ENCODE measurements at regions not wholly inside any gene's neighbourhood (a gene's known extent, or its start where the extent isn't known, plus 50 kb on each side); places are given as distances from the start of the nearest gene placed in this dataset.
"Not testable (repeated sequence)": the region's sequence is repeated elsewhere in the genome, so short reads cannot be mapped to it uniquely, and the experiment has no call there.

- Mint-ChIP-seq H3K4me3 (no peak overlapping the region), H3K9me3 (peaks cover 12% of the 10 kb centered on the region), H3K36me3 (ENCODE audit: low read depth) (no peaks in the 10 kb centered on the region), H3K4me1 (peaks cover 35% of the 10 kb centered on the region), H3K27me3 (ENCODE audit: low read depth, poor library complexity) (peaks cover 4% of the 10 kb centered on the region), H3K27ac (no peak overlapping the region)
- DNase-seq = no peak
- no peak for TF ChIP-seq CTCF (IDR thresholded peaks at IDR 0.05)
Observed at GRCh38 chr12:116673681-116674111, 64.2 kb downstream of the SPRING1 start.

DNA sequence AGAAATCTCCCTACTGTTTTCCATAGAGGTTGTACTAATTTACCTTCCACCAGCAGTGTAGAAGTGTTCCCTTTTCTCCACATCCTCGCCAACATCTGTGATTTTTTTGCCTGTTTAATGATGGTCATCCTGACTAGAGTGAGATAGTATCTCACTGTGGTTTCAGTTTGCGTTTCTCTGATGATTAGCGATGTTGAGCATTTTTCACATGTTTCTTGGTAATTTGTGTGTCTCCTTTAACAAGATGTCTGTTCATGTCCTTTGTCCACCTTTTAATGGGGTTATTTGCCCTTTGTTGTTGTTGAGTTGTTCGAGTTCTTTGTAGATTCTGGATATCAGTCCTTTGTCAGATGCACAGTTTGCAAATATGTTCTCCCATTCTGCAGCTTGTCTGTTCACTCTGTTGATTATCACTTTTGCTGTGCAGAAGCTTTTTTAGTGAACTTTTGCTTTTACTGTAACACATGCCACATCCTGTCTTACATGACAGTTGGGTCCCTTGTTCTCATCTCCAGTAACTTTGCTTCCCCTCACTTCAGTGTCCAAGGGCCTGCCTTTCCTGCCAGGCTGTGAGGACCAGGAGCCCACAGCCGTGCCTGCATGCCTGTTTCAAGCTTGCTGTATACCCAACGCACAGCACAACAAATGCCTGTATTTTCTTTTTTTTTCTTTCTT is 64.9 kb downstream of the SPRING1 start:
- no peak for TF ChIP-seq CTCF (IDR thresholded peaks at IDR 0.05)
- Mint-ChIP-seq H3K36me3 (ENCODE audit: low read depth) (no peaks in the 10 kb centered on the region), H3K4me1 (peaks cover 35% of the 10 kb centered on the region), H3K27ac (no peak overlapping the region), H3K9me3 (peaks cover 11% of the 10 kb centered on the region), H3K4me3 (no peak overlapping the region), H3K27me3 (ENCODE audit: low read depth, poor library complexity) (peaks cover 4% of the 10 kb centered on the region)
- DNase-seq = no peak

DNA sequence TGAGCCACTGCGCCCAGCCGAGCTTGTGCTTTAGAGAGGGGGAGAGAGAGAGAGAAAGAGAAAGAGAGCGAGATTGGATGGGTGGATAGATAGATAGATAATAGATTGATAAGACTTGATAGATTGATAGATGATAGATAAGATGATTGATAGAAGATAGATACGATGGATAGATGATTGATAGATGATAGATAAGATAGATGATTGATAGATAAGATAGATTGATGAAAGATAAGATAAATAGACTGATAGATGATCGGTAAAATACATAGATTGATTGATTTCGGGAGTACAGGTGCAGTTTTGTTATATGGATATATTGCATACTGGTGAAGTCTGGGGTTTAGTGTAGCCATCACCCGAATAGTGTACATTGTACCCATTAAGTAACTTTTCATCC is 65.9 kb downstream of the SPRING1 start:
- Mint-ChIP-seq H3K9me3 (peaks cover 2% of the 10 kb centered on the region), H3K4me1 (peaks cover 35% of the 10 kb centered on the region), H3K4me3 (no peak overlapping the region), H3K27me3 (ENCODE audit: low read depth, poor library complexity) (peaks cover 4% of the 10 kb centered on the region), H3K36me3 (ENCODE audit: low read depth) (no peaks in the 10 kb centered on the region), H3K27ac (no peak overlapping the region)
- no peak for TF ChIP-seq CTCF (IDR thresholded peaks at IDR 0.05)
- no peak for DNase-seq

DNA sequence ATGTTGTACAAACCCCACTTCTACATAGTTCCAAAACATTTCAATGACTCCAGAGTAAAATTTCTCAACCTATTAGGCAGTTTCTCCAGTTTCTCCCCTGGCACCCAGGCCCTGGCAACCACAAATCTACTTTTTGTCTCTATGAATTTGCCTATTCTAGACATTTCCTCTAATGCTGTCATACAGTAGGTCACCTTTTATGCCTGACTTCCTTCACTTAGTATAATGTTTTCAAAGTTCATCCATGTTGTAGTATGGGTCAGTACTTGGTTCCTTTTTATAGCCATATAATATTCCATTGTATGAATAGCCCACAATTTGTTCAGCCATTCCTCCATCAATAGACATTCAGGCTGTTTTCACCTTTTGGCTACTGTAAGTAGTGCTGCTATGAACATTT is 67.0 kb downstream of the SPRING1 start:
- Mint-ChIP-seq H3K4me3 (no peak overlapping the region), H3K36me3 (ENCODE audit: low read depth) (no peaks in the 10 kb centered on the region), H3K4me1 (peaks cover 41% of the 10 kb centered on the region), H3K27me3 (ENCODE audit: low read depth, poor library complexity) (peaks cover 4% of the 10 kb centered on the region), H3K27ac (no peak overlapping the region), H3K9me3 (no peaks in the 10 kb centered on the region)
- TF ChIP-seq CTCF (IDR thresholded peaks at IDR 0.05) = no peak
- no peak for DNase-seq

DNA sequence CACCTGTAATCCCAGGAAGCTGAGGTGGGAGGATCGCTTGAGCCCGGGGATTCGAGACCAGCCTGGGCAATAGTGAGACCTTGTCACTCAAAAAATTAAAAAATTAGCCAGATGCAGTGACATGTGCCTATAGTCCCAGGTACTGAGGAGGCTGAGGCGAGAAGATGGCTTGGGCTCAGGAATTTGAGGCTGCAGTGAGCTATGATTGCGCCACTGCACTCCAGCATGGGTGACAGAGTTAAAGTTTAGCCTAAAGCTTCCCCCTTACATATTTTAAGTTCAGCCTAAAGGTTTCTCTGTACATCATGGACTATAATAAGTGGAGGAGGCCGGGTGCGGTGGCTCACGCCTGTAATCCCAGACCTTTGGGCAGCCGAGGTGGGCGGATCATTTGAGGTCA is 70.1 kb downstream of the SPRING1 start:
- H3K27ac Mint-ChIP-seq = no peak overlapping the region
- no peaks in the 10 kb centered on the region for H3K27me3 Mint-ChIP-seq (ENCODE audit: low read depth, poor library complexity)
- no peak for TF ChIP-seq CTCF (IDR thresholded peaks at IDR 0.05)
- no peaks in the 10 kb centered on the region for H3K9me3 Mint-ChIP-seq
- peaks cover 32% of the 10 kb centered on the region for H3K4me1 Mint-ChIP-seq
- H3K4me3 Mint-ChIP-seq = no peak overlapping the region
- no peak for DNase-seq
- no peaks in the 10 kb centered on the region for H3K36me3 Mint-ChIP-seq (ENCODE audit: low read depth)

DNA sequence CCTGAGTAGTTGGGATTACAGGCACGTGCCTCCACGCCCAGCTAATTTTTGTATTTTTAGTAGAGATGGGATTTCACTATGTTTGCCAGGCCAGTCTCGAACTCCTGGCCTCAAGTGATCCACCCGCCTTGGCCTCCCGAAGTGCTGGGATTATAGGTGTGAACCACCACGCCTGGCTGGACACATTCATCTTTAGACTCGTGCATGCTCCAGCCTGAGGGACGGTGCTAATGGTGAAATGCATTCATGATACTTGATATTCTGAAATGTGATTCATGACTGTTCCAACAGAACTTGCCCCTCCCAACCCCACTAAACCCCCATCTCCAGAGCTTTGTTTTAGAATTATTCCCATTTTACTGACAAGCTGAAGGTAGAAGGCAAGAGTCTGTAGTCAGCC is 71.0 kb downstream of the SPRING1 start:
- not testable (repeated sequence) for H3K9me3 Mint-ChIP-seq; H3K4me3 Mint-ChIP-seq; H3K27me3 Mint-ChIP-seq (ENCODE audit: low read depth, poor library complexity); H3K36me3 Mint-ChIP-seq (ENCODE audit: low read depth); DNase-seq; H3K27ac Mint-ChIP-seq
- peaks cover 32% of the 10 kb centered on the region for H3K4me1 Mint-ChIP-seq
